Activated CD8-positive, alpha-beta T cell treated with anti-CD3 and anti-CD28 coated beads for 36 hours (primary cell): ENCODE measurements at regions not wholly inside any gene's neighbourhood (a gene's known extent, or its start where the extent isn't known, plus 50 kb on each side); places are given as distances from the start of the nearest gene placed in this dataset.
"Not testable (repeated sequence)": the region's sequence is repeated elsewhere in the genome, so short reads cannot be mapped to it uniquely, and the experiment has no call there.

ENCODE experiments used
- ATAC-seq: fragments of 200-7000 bp; cut with Tn5 transposase; one replicate; pipeline ENCODE4 v1.10.0; 2021; ENCODE audit warnings: mild to moderate bottlenecking, moderate library complexity
- CTCF ChIA-PET: fragments of 350-600 bp; sonication (Branson Sonifier 250); formaldehyde crosslinking; loops from one replicate; lab custom pipeline; 2021; ENCODE audit warnings: antibody characterized with exemption; lab: Charles Lee
- POLR2A ChIA-PET: fragments of 350-600 bp; sonication (Branson Sonifier 250); formaldehyde crosslinking; loops from one replicate; lab custom pipeline; 2021; ENCODE audit warnings: antibody characterized with exemption; lab: Charles Lee
- DNase-seq: peaks from one replicate; pipeline ENCODE4 v3.0.0-alpha.2; 2020
- H3K27ac Mint-ChIP-seq: one replicate; pipeline ENCODE4 v1.8.0; 2021; ENCODE audit warnings: mild to moderate bottlenecking, mixed read lengths
- H3K27me3 Mint-ChIP-seq: one replicate; pipeline ENCODE4 v1.8.0; 2021; ENCODE audit warnings: mixed read lengths
- H3K36me3 Mint-ChIP-seq: one replicate; pipeline ENCODE4 v1.8.0; 2021; ENCODE audit warnings: low read depth, mixed read lengths
- H3K4me1 Mint-ChIP-seq: one replicate; pipeline ENCODE4 v1.8.0; 2021; ENCODE audit warnings: low read depth, mixed read lengths
- H3K4me3 Mint-ChIP-seq: one replicate; pipeline ENCODE4 v1.8.0; 2021; ENCODE audit warnings: mild to moderate bottlenecking, moderate library complexity, mixed read lengths
- H3K9me3 Mint-ChIP-seq: one replicate; pipeline ENCODE4 v1.8.0; 2021; ENCODE audit warnings: mixed read lengths
- intact Hi-C: fragments of 100-400 bp; cut with micrococcal nuclease; formaldehyde crosslinking; loops from one replicate; pipeline ENCODE4 v1.10.0; 2022
- TF ChIP-seq, protein P1 (sequence below): fragments of 200-600 bp; IDR thresholded peaks from one replicate; pipeline ENCODE4 v1.8.0; 2022; ENCODE audit warnings: antibody characterized with exemption, mild to moderate bottlenecking

- ATAC-seq: no peak
These were observed 845.2 kb upstream of the CDH18 start for GRCh38 chr5:20833081-20833627.

DNA sequence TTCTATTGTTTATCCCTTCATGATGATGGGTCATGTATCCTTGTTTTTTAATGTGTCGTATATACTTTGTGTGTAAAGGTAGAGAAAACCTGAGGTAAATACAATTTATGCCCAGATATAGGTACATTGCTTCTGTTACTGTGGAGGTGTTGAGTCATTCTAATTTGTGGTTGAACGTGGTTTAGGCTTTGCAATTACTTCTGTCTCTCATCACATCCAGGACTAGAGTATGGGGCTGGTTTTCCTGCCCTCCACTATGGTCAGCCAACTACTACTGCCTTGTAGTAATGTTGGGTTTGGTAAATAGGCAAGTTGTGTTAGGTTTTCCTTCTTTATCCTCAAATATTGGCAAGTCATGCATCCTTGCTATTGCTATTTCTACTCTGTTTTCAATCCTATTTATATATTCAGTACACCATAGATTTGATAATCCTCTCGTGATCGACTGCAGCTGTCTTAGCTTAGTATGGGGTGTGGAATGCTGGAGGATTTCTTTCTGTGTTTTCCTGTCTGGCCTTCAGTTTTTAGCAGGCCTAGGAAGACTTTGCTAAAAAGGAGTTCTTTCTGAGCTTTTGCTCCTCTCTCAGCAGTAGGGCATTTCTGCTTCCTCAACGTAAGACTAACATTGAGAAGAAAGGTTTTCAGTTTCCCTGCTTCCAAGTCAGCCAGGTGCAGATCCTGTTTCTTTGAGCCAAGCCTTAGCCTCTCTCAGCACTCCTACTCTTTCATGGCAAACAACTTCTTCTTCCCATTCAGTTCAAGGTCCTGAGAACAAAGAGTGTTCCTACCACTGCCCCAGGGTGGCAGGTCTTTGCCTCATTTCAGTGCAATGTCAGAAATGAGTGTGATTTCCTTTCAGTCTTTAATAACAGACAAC lies 844.4 kb upstream of the CDH18 start:
- peaks cover 6% of the 10 kb centered on the region for H3K9me3 Mint-ChIP-seq
- POLR2A ChIA-PET: no interaction called here
- no peaks in the 10 kb centered on the region for H3K4me1 Mint-ChIP-seq
- intact Hi-C loops: no loop called here
- DNase-seq (no peak), ATAC-seq (no peak)
- H3K36me3 Mint-ChIP-seq: no peaks in the 10 kb centered on the region
- TF ChIP-seq, protein P1, sequence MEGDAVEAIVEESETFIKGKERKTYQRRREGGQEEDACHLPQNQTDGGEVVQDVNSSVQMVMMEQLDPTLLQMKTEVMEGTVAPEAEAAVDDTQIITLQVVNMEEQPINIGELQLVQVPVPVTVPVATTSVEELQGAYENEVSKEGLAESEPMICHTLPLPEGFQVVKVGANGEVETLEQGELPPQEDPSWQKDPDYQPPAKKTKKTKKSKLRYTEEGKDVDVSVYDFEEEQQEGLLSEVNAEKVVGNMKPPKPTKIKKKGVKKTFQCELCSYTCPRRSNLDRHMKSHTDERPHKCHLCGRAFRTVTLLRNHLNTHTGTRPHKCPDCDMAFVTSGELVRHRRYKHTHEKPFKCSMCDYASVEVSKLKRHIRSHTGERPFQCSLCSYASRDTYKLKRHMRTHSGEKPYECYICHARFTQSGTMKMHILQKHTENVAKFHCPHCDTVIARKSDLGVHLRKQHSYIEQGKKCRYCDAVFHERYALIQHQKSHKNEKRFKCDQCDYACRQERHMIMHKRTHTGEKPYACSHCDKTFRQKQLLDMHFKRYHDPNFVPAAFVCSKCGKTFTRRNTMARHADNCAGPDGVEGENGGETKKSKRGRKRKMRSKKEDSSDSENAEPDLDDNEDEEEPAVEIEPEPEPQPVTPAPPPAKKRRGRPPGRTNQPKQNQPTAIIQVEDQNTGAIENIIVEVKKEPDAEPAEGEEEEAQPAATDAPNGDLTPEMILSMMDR: no peak
- CTCF ChIA-PET: no interaction called here
- no peak overlapping the region for H3K27ac Mint-ChIP-seq
- H3K27me3 Mint-ChIP-seq: peaks cover 2% of the 10 kb centered on the region
- no peak overlapping the region for H3K4me3 Mint-ChIP-seq

More at GRCh38 chr5:20833081-20833627, 845.2 kb upstream of the CDH18 start:
- ChIA-PET POLR2A (no interaction called here), CTCF (no interaction called here)
- TF ChIP-seq, protein P1: no peak
- no peak for DNase-seq
- H3K27ac Mint-ChIP-seq: no peak overlapping the region
- peaks cover 6% of the 10 kb centered on the region for H3K9me3 Mint-ChIP-seq
- peaks cover 2% of the 10 kb centered on the region for H3K27me3 Mint-ChIP-seq
- no peaks in the 10 kb centered on the region for H3K4me1 Mint-ChIP-seq
- intact Hi-C loops: no loop called here
- no peak overlapping the region for H3K4me3 Mint-ChIP-seq
- no peaks in the 10 kb centered on the region for H3K36me3 Mint-ChIP-seq

- H3K36me3 Mint-ChIP-seq, H3K9me3 Mint-ChIP-seq, H3K4me1 Mint-ChIP-seq, DNase-seq, H3K4me3 Mint-ChIP-seq, ATAC-seq, H3K27ac Mint-ChIP-seq, POLR2A ChIA-PET, intact Hi-C loops, H3K27me3 Mint-ChIP-seq, CTCF ChIA-PET: not testable (repeated sequence)
These were observed 838.0 kb upstream of the CDH18 start for GRCh38 chr5:20825951-20826350.

GRCh38 chr5:20797216-20797615 lies 809.2 kb upstream of the CDH18 start:
- POLR2A ChIA-PET, H3K27ac Mint-ChIP-seq, H3K4me1 Mint-ChIP-seq, H3K27me3 Mint-ChIP-seq, intact Hi-C loops, CTCF ChIA-PET, H3K36me3 Mint-ChIP-seq, ATAC-seq, H3K9me3 Mint-ChIP-seq, H3K4me3 Mint-ChIP-seq, DNase-seq: not testable (repeated sequence)

DNA sequence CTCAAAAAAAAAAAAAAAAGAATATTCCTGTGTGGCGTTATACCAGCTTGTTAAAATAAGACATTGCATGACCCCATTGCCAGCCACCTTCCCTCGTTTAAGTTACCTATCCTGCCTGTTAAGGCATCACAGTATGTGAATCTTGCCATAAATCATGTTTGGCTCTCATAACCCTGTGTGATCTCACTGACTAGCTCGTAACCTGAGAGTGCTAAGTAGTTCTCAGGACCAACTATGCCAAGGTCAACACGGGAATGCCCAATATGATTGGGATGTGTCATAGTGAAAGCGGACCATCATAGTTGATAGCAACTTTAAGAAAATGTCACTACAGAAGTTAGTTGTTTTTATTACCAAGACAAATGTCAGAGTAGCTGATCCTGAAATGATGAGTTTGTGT lies 796.8 kb upstream of the CDH18 start:
- POLR2A ChIA-PET, ATAC-seq, DNase-seq, H3K9me3 Mint-ChIP-seq, H3K27ac Mint-ChIP-seq, H3K4me1 Mint-ChIP-seq, H3K36me3 Mint-ChIP-seq, CTCF ChIA-PET, intact Hi-C loops, H3K27me3 Mint-ChIP-seq, H3K4me3 Mint-ChIP-seq: not testable (repeated sequence)

DNA sequence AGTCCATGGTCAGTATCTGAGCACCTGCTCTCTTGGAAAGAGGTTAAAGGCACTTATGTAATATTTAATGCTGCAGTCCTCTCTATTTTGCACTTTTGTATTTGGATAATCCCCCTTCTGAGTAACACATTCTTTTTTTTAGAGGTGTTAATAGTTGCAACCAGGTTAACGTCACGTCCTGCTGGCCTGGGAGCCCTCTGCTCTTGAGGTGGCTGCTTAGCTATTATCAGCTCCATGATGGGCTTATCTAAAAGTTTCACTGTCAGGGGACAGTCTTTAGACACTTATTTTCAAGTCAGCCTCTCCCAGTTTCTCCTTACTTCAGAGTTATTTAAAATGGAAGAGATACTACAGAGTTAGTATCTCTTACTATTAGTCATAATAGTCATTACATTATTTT lies 795.5 kb upstream of the CDH18 start:
- ATAC-seq, CTCF ChIA-PET, H3K4me3 Mint-ChIP-seq: not testable (repeated sequence)

GRCh38 chr5:20771338-20771737 lies 783.3 kb upstream of the CDH18 start:
- H3K27me3 Mint-ChIP-seq, H3K4me3 Mint-ChIP-seq, H3K36me3 Mint-ChIP-seq, POLR2A ChIA-PET, DNase-seq, intact Hi-C loops, ATAC-seq, H3K4me1 Mint-ChIP-seq, H3K27ac Mint-ChIP-seq, CTCF ChIA-PET, H3K9me3 Mint-ChIP-seq: not testable (repeated sequence)

More for the DNA sequence above, 795.5 kb upstream of the CDH18 start:
- intact Hi-C loops, H3K9me3 Mint-ChIP-seq, H3K27ac Mint-ChIP-seq, H3K27me3 Mint-ChIP-seq, H3K36me3 Mint-ChIP-seq, POLR2A ChIA-PET, DNase-seq, H3K4me1 Mint-ChIP-seq: not testable (repeated sequence)

- H3K36me3 Mint-ChIP-seq, H3K4me3 Mint-ChIP-seq, POLR2A ChIA-PET, H3K27me3 Mint-ChIP-seq, intact Hi-C loops, DNase-seq, ATAC-seq, H3K27ac Mint-ChIP-seq, H3K9me3 Mint-ChIP-seq, H3K4me1 Mint-ChIP-seq, CTCF ChIA-PET: not testable (repeated sequence)
These were observed 777.1 kb upstream of the CDH18 start for GRCh38 chr5:20765074-20765473.

DNA sequence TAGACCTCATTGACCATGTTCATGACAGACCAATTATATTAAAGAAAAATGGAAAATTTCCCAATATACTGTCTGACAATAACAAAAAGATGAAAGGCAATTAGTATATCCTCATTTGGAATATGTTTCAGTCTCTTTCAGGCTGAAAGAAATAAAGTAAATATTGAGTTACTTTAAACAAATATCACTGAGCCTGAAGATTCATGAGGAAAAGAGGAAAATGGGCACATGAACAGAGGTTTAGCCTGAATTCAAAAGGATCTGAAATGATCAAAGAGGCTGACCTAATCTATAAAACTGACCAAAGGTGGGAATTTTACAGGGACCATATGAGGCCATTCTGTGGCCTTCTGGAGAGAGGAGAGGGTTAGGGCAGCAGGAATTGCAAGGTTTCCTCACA lies 771.5 kb upstream of the CDH18 start:
- ATAC-seq, CTCF ChIA-PET, DNase-seq, H3K27me3 Mint-ChIP-seq, H3K36me3 Mint-ChIP-seq, intact Hi-C loops, H3K4me3 Mint-ChIP-seq, H3K4me1 Mint-ChIP-seq, POLR2A ChIA-PET, H3K9me3 Mint-ChIP-seq, H3K27ac Mint-ChIP-seq: not testable (repeated sequence)

DNA sequence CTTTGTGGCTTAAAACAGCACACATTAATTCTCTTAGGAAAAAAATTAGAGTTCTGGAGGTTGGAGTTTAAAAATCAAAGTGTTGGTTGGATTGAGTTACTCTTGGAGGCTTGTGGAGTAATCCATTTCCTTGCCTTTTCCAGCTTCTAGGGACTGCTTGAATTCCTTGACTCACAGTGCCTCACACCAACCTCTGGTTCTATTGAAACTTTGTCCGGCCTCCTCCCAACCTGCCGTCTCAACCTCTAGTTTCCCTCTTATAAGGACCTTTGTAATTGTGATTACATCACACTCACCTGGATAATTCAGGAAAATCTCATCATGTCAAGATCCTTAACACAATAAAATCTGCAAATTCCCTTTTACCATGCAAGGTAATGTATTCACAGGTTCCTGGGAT lies 764.2 kb upstream of the CDH18 start:
- H3K4me3 Mint-ChIP-seq, POLR2A ChIA-PET, intact Hi-C loops, CTCF ChIA-PET, ATAC-seq, H3K4me1 Mint-ChIP-seq, H3K36me3 Mint-ChIP-seq, DNase-seq, H3K27me3 Mint-ChIP-seq, H3K27ac Mint-ChIP-seq, H3K9me3 Mint-ChIP-seq: not testable (repeated sequence)
